ENCODE measurements at regions not wholly inside any gene's neighbourhood (a gene's known extent, or its start where the extent isn't known, plus 50 kb on each side); places are given as distances from the start of the nearest gene placed in this dataset.

DNA sequence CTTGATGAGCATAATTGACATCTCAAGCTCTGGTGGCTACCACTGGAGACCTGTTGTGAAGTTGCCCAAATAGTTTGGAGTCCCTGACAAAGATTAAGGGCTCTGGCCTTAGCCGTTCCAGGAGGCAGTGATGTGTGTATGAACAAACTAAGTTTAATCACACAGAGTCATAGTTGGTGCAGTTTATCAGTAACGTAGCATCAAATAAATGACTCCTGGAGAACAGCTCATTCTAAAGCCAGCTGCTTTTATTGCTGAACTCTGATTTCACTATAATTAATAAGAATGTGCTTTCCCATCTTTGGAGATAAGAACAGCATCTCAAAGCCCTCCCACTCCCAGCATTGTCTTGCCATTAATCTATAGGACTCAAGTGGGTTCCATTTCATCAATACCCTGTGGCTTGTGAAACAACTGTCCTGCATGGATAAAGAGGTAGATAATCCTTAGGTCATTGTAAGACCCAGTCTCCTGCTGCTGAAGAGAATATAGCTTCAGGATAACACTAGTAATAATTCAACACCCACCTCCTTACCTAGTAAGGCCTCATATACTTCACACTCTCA is 211.4 kb upstream of the THUMPD2 start:
- TF ChIP-seq, protein P1, sequence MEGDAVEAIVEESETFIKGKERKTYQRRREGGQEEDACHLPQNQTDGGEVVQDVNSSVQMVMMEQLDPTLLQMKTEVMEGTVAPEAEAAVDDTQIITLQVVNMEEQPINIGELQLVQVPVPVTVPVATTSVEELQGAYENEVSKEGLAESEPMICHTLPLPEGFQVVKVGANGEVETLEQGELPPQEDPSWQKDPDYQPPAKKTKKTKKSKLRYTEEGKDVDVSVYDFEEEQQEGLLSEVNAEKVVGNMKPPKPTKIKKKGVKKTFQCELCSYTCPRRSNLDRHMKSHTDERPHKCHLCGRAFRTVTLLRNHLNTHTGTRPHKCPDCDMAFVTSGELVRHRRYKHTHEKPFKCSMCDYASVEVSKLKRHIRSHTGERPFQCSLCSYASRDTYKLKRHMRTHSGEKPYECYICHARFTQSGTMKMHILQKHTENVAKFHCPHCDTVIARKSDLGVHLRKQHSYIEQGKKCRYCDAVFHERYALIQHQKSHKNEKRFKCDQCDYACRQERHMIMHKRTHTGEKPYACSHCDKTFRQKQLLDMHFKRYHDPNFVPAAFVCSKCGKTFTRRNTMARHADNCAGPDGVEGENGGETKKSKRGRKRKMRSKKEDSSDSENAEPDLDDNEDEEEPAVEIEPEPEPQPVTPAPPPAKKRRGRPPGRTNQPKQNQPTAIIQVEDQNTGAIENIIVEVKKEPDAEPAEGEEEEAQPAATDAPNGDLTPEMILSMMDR (IDR thresholded peaks at IDR 0.05), result no peak
- no peak for TF ChIP-seq EZH2 (IDR thresholded peaks at IDR 0.05; ENCODE audit: borderline replicate concordance, insufficient read depth, low read depth, low read length, poor library complexity, severe bottlenecking)

Measured in B cell (primary cell).